ENCODE measurements at regions not wholly inside any gene's neighbourhood (a gene's known extent, or its start where the extent isn't known, plus 50 kb on each side); places are given as distances from the start of the nearest gene placed in this dataset.

- TF ChIP-seq, protein P1, sequence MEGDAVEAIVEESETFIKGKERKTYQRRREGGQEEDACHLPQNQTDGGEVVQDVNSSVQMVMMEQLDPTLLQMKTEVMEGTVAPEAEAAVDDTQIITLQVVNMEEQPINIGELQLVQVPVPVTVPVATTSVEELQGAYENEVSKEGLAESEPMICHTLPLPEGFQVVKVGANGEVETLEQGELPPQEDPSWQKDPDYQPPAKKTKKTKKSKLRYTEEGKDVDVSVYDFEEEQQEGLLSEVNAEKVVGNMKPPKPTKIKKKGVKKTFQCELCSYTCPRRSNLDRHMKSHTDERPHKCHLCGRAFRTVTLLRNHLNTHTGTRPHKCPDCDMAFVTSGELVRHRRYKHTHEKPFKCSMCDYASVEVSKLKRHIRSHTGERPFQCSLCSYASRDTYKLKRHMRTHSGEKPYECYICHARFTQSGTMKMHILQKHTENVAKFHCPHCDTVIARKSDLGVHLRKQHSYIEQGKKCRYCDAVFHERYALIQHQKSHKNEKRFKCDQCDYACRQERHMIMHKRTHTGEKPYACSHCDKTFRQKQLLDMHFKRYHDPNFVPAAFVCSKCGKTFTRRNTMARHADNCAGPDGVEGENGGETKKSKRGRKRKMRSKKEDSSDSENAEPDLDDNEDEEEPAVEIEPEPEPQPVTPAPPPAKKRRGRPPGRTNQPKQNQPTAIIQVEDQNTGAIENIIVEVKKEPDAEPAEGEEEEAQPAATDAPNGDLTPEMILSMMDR (IDR thresholded peaks at IDR 0.05) = no peak
- TF ChIP-seq POLR2A (IDR thresholded peaks at IDR 0.05) = no peak
- TF ChIP-seq POLR2AphosphoS5 (IDR thresholded peaks at IDR 0.05) = peak in 1 of 4 donors; percentile 32
- no peak for TF ChIP-seq EP300 (IDR thresholded peaks at IDR 0.05)
These were observed 73.6 kb downstream of the TLR4 start for GRCh38 chr9:117777823-117778222.
